ENCODE measurements at regions not wholly inside any gene's neighbourhood (a gene's known extent, or its start where the extent isn't known, plus 50 kb on each side); places are given as distances from the start of the nearest gene placed in this dataset.

- ChIA-PET CTCF (no interaction called here), RAD21 (ENCODE audit: low non-redundant PET in 1 of 2, low total read pairs in 2 of 2, uncharacterized antibody in 2 of 2, unreplicated experiment in 2 of 2) (no interaction called here), POLR2A (no interaction called here)
- no TSS peak for BruUV-seq (replicated peaks)
- no peak for TF ChIP-seq ZBTB33 (IDR thresholded peaks at IDR 0.05; ENCODE audit: extremely low read depth, insufficient replicate concordance, low read length)
- no peak for TF ChIP-seq ELF1 (IDR thresholded peaks at IDR 0.05; ENCODE audit: borderline replicate concordance, low read depth)
- no peak for TF ChIP-seq CEBPB (IDR thresholded peaks at IDR 0.05; ENCODE audit: low read depth)
- no peak for TF ChIP-seq SP1 (IDR thresholded peaks at IDR 0.05; ENCODE audit: low read depth)
- no peak for TF ChIP-seq SRF (IDR thresholded peaks at IDR 0.05; ENCODE audit: low read depth)
- TF ChIP-seq ZNF274 (IDR thresholded peaks at IDR 0.05; ENCODE audit: low read depth, low read length): no peak
- TF ChIP-seq MAX (IDR thresholded peaks at IDR 0.05): no peak
- TF ChIP-seq SIN3A (IDR thresholded peaks at IDR 0.05; ENCODE audit: low read depth): no peak
- TF ChIP-seq EZH2 (IDR thresholded peaks at IDR 0.05): no peak
- TF ChIP-seq POLR2AphosphoS5 (IDR thresholded peaks at IDR 0.05; ENCODE audit: low read depth, low read length): no peak
- no peak for TF ChIP-seq JUND (IDR thresholded peaks at IDR 0.05)
- no peak for TF ChIP-seq EGR1 (IDR thresholded peaks at IDR 0.05; ENCODE audit: low read depth)
- no peak for TF ChIP-seq EZH2phosphoT487 (IDR thresholded peaks at IDR 0.05; ENCODE audit: borderline replicate concordance)
- no peak for TF ChIP-seq RAD21 (IDR thresholded peaks at IDR 0.05; ENCODE audit: low read depth)
- TF ChIP-seq ATF3 (IDR thresholded peaks at IDR 0.05): no peak
- TF ChIP-seq ZFX (IDR thresholded peaks at IDR 0.05): no peak
- no peak for TF ChIP-seq CTCF (IDR thresholded peaks at IDR 0.05 in 2 of 3, conservative IDR thresholded peaks at IDR 0.05 in 1 of 3; ENCODE audit: borderline replicate concordance in 1 of 3, insufficient read depth in 1 of 3, low read depth in 2 of 3, low read length in 2 of 3)
- H3K9me2 ChIP-seq (ENCODE audit: insufficient read depth): no peaks in the 10 kb centered on the region
- H3K36me3 ChIP-seq (ENCODE audit: control insufficient read depth in 1 of 2, insufficient read depth in 2 of 2, low read length in 2 of 2): no peaks in the 10 kb centered on the region
- H3K9me3 ChIP-seq (ENCODE audit: control insufficient read depth in 1 of 2, insufficient read depth in 1 of 2, low read depth in 1 of 2, low read length in 2 of 2): no peaks in the 10 kb centered on the region
- no peak overlapping the region for H2AFZ ChIP-seq (ENCODE audit: low read depth, low read length, poor library complexity, severe bottlenecking)
- H3K79me2 ChIP-seq (ENCODE audit: insufficient read depth, low read length): no peaks in the 10 kb centered on the region
- intact Hi-C loops (cut with micrococcal nuclease): no loop called here
- no peaks in the 10 kb centered on the region for H3K4me1 ChIP-seq (ENCODE audit: control insufficient read depth in 1 of 2, insufficient read depth in 2 of 2, low read length in 2 of 2)
- H3K9ac ChIP-seq (ENCODE audit: low read length): no peak overlapping the region
- DNase-seq (ENCODE audit: low read depth, low spot score): no peak
- H3K4me3 ChIP-seq (replicated peaks in 1 of 2; ENCODE audit: low read depth in 1 of 2, low read length in 2 of 2): no peak overlapping the region
- ATAC-seq: no peak
- no peaks in the 10 kb centered on the region for H4K20me1 ChIP-seq (ENCODE audit: insufficient read depth)
- no peaks in the 10 kb centered on the region for H3K27me3 ChIP-seq (ENCODE audit: insufficient read depth, low read length)
- H3K4me2 ChIP-seq (ENCODE audit: low read length): no peak overlapping the region
- H3K27ac ChIP-seq (ENCODE audit: low read depth, low read length): no peak overlapping the region
These were observed 62.9 kb downstream of the TENT5A start for GRCh38 chr6:81689580-81689979.
